Astrocyte of the spinal cord (primary cell): ENCODE measurements at regions not wholly inside any gene's neighbourhood (a gene's known extent, or its start where the extent isn't known, plus 50 kb on each side); places are given as distances from the start of the nearest gene placed in this dataset.
A peak's percentile ranks its signal among the peaks of the same experiment; 100 is the strongest.

Source experiments
- DNase-seq: peaks from one replicate; pipeline ENCODE4 v3.0.0; 2011; ENCODE audit warnings: low read depth, low spot score
- H3K4me3 ChIP-seq: 2 replicates; pipeline ENCODE4 v1.5.1; 2011; ENCODE audit warnings: low read depth, mild to moderate bottlenecking, low read length, moderate library complexity
- in situ Hi-C: cut with HindIII; loops from 2 replicates; pipeline ENCODE4 v1.10.0; 2017; ENCODE audit warnings: low sequenced_read_pairs
- TF ChIP-seq, protein P1 (sequence below): IDR thresholded peaks from 2 replicates; pipeline ENCODE4 v1.5.1; 2012; ENCODE audit warnings: low read depth, mild to moderate bottlenecking, low read length, inconsistent platforms

GRCh38 chr22:44363013-44363979, 50.5 kb upstream of the SHISAL1 start:
- in situ Hi-C loops = no loop called here
- peak; percentile 95 for DNase-seq
- H3K4me3 ChIP-seq = no peak overlapping the region
- TF ChIP-seq, protein P1, sequence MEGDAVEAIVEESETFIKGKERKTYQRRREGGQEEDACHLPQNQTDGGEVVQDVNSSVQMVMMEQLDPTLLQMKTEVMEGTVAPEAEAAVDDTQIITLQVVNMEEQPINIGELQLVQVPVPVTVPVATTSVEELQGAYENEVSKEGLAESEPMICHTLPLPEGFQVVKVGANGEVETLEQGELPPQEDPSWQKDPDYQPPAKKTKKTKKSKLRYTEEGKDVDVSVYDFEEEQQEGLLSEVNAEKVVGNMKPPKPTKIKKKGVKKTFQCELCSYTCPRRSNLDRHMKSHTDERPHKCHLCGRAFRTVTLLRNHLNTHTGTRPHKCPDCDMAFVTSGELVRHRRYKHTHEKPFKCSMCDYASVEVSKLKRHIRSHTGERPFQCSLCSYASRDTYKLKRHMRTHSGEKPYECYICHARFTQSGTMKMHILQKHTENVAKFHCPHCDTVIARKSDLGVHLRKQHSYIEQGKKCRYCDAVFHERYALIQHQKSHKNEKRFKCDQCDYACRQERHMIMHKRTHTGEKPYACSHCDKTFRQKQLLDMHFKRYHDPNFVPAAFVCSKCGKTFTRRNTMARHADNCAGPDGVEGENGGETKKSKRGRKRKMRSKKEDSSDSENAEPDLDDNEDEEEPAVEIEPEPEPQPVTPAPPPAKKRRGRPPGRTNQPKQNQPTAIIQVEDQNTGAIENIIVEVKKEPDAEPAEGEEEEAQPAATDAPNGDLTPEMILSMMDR = no peak

GRCh38 chr22:44362249-44363012, 49.7 kb upstream of the SHISAL1 start:
- in situ Hi-C loops = no loop called here
- TF ChIP-seq, protein P1 = no peak
- H3K4me3 ChIP-seq = no peak overlapping the region
- no peak for DNase-seq
